GM21390 (cell line): ENCODE measurements at regions not wholly inside any gene's neighbourhood (a gene's known extent, or its start where the extent isn't known, plus 50 kb on each side); places are given as distances from the start of the nearest gene placed in this dataset.

Experiments used
- ATAC-seq: cut with Tn5 transposase; IDR thresholded peaks from one replicate; pipeline ENCODE4 v1.9.1; 2021; ENCODE audit not compliant: unreplicated experiment

- no peak for ATAC-seq
These were observed 1221.1 kb upstream of the ADGRL3 start for GRCh38 chr4:59979061-59979460.

- ATAC-seq: no peak
These were observed 1216.3 kb upstream of the ADGRL3 start for GRCh38 chr4:59983852-59984251.

GRCh38 chr4:59987289-59987688 lies 1212.8 kb upstream of the ADGRL3 start:
- no peak for ATAC-seq

- no peak for ATAC-seq
These were observed 1206.0 kb upstream of the ADGRL3 start for GRCh38 chr4:59994118-59994517.

- no peak for ATAC-seq
These were observed 1197.4 kb upstream of the ADGRL3 start for GRCh38 chr4:60002603-60003337.

- ATAC-seq: no peak
These were observed 1186.5 kb upstream of the ADGRL3 start for GRCh38 chr4:60013464-60014184.

GRCh38 chr4:60016971-60017370 lies 1183.2 kb upstream of the ADGRL3 start:
- ATAC-seq: no peak

GRCh38 chr4:60019180-60019579 lies 1180.9 kb upstream of the ADGRL3 start:
- no peak for ATAC-seq

- no peak for ATAC-seq
These were observed 1180.2 kb upstream of the ADGRL3 start for GRCh38 chr4:60019946-60020345.

- ATAC-seq: no peak
These were observed 1179.7 kb upstream of the ADGRL3 start for GRCh38 chr4:60020389-60020788.

- ATAC-seq: no peak
These were observed 1166.3 kb upstream of the ADGRL3 start for GRCh38 chr4:60033826-60034225.

- ATAC-seq: no peak
These were observed 1165.8 kb upstream of the ADGRL3 start for GRCh38 chr4:60034361-60034760.

- ATAC-seq: no peak
These were observed 1160.2 kb upstream of the ADGRL3 start for GRCh38 chr4:60039908-60040307.

GRCh38 chr4:60042231-60042652 lies 1157.9 kb upstream of the ADGRL3 start:
- ATAC-seq: no peak

GRCh38 chr4:60042941-60043340 lies 1157.2 kb upstream of the ADGRL3 start:
- ATAC-seq: no peak

GRCh38 chr4:60078984-60079383 lies 1121.1 kb upstream of the ADGRL3 start:
- no peak for ATAC-seq

- ATAC-seq: no peak
These were observed 1118.3 kb upstream of the ADGRL3 start for GRCh38 chr4:60081839-60082238.

- ATAC-seq: no peak
These were observed 1111.2 kb upstream of the ADGRL3 start for GRCh38 chr4:60088807-60089486.

- no peak for ATAC-seq
These were observed 1110.4 kb upstream of the ADGRL3 start for GRCh38 chr4:60089546-60090273.

- ATAC-seq: no peak
These were observed 1103.5 kb upstream of the ADGRL3 start for GRCh38 chr4:60096676-60097075.

- no peak for ATAC-seq
These were observed 1083.5 kb upstream of the ADGRL3 start for GRCh38 chr4:60116592-60116991.
